OCI-LY1 (cell line): ENCODE measurements at regions not wholly inside any gene's neighbourhood (a gene's known extent, or its start where the extent isn't known, plus 50 kb on each side); places are given as distances from the start of the nearest gene placed in this dataset.

Experiments used
- H2AFZ ChIP-seq: fragments of 200-600 bp; sonication (generic), shearing (Covaris generic); 2 replicates; pipeline ENCODE4 v1.6.0; 2014; ENCODE audit warnings: antibody characterized with exemption, mild to moderate bottlenecking, low read length
- H3F3A ChIP-seq: fragments of 200-600 bp; sonication (generic), shearing (Covaris generic); 2 replicates; pipeline ENCODE4 v1.6.0; 2014; ENCODE audit warnings: mild to moderate bottlenecking, antibody characterized with exemption, low read length, moderate library complexity; ENCODE audit not compliant: insufficient read depth
- H3K27ac ChIP-seq: fragments of 200-600 bp; sonication (generic); 2 replicates; pipeline ENCODE4 v1.5.1; 2014; ENCODE audit warnings: low read length, mixed run types, mild to moderate bottlenecking, low read depth; ENCODE audit not compliant: poor library complexity, severe bottlenecking
- H3K27me3 ChIP-seq: fragments of 200-600 bp; sonication (generic); 2 replicates; pipeline ENCODE4 v1.6.0; 2014; ENCODE audit warnings: antibody characterized with exemption, mild to moderate bottlenecking, low read length, moderate library complexity; ENCODE audit not compliant: insufficient read depth
- H3K36me3 ChIP-seq: fragments of 200-600 bp; sonication (generic); 2 replicates; pipeline ENCODE4 v1.6.1; 2014; ENCODE audit warnings: mild to moderate bottlenecking, antibody characterized with exemption, low read length, moderate library complexity, mixed read lengths; ENCODE audit not compliant: insufficient read depth
- H3K4me1 ChIP-seq: fragments of 200-600 bp; sonication (generic); 2 replicates; pipeline ENCODE4 v1.5.1; 2014; ENCODE audit warnings: mild to moderate bottlenecking, low read length, moderate library complexity; ENCODE audit not compliant: insufficient read depth, severe bottlenecking
- H3K4me2 ChIP-seq: fragments of 200-600 bp; sonication (generic), shearing (Covaris generic); 2 replicates; pipeline ENCODE4 v1.6.1; 2014; ENCODE audit warnings: low read length
- H3K4me3 ChIP-seq: fragments of 200-600 bp; sonication (generic); 2 replicates; pipeline ENCODE4 v1.5.1; 2014; ENCODE audit warnings: low read length, low read depth, mild to moderate bottlenecking, mixed read lengths; ENCODE audit not compliant: poor library complexity, severe bottlenecking
- H3K79me2 ChIP-seq: fragments of 200-600 bp; shearing (Covaris generic); 2 replicates; pipeline ENCODE4 v1.6.1; 2016; ENCODE audit warnings: mixed run types, low read length, mixed read lengths; ENCODE audit not compliant: insufficient read depth
- H3K9ac ChIP-seq: fragments of 200-600 bp; sonication (generic), shearing (Covaris generic); 2 replicates; pipeline ENCODE4 v1.6.1; 2014; ENCODE audit warnings: mild to moderate bottlenecking, low read length, mixed read lengths
- H3K9me2 ChIP-seq: fragments of 200-600 bp; sonication (generic), shearing (Covaris generic); 2 replicates; pipeline ENCODE4 v1.6.1; 2014; ENCODE audit warnings: low read depth, mild to moderate bottlenecking, low read length, mixed read lengths
- H3K9me3 ChIP-seq: fragments of 200-600 bp; shearing (Covaris generic); 2 replicates; pipeline ENCODE4 v1.6.1; 2014; ENCODE audit warnings: low read length, mixed read lengths
- H4K20me1 ChIP-seq: fragments of 200-600 bp; sonication (generic), shearing (Covaris generic); 2 replicates; pipeline ENCODE4 v1.6.0; 2016; ENCODE audit warnings: mild to moderate bottlenecking, low read length; ENCODE audit not compliant: insufficient read depth
- CTCF ChIP-seq: fragments of 200-600 bp; sonication (generic), shearing (Covaris generic); IDR thresholded peaks from 2 replicates; pipeline ENCODE4 v1.5.1; 2017; ENCODE audit warnings: mild to moderate bottlenecking, antibody characterized with exemption, low read length, moderate library complexity, mixed read lengths
- EZH2 ChIP-seq: fragments of 200-600 bp; sonication (generic), shearing (Covaris generic); IDR thresholded peaks from 2 replicates; pipeline ENCODE4 v1.8.0; 2017; ENCODE audit warnings: borderline replicate concordance, mixed run types, mild to moderate bottlenecking, antibody characterized with exemption, low read length, moderate library complexity, mixed read lengths

- no peaks in the 10 kb centered on the region for H3F3A ChIP-seq
- no peaks in the 10 kb centered on the region for H3K79me2 ChIP-seq
- no peaks in the 10 kb centered on the region for H3K4me1 ChIP-seq
- H2AFZ ChIP-seq, result no peak overlapping the region
- H3K27me3 ChIP-seq, result no peaks in the 10 kb centered on the region
- no peaks in the 10 kb centered on the region for H4K20me1 ChIP-seq
- no peaks in the 10 kb centered on the region for H3K9me3 ChIP-seq
- no peak for TF ChIP-seq EZH2
- TF ChIP-seq CTCF, result no peak
- no peaks in the 10 kb centered on the region for H3K9me2 ChIP-seq
- H3K4me3 ChIP-seq, result no peak overlapping the region
- H3K27ac ChIP-seq, result no peak overlapping the region
- no peaks in the 10 kb centered on the region for H3K36me3 ChIP-seq
- no peak overlapping the region for H3K4me2 ChIP-seq
- no peak overlapping the region for H3K9ac ChIP-seq
Observed at GRCh38 chr14:42001431-42001830, 394.8 kb downstream of the LRFN5 start.

- H3K9me3 ChIP-seq, result no peaks in the 10 kb centered on the region
- no peaks in the 10 kb centered on the region for H3K9me2 ChIP-seq
- no peaks in the 10 kb centered on the region for H3K4me1 ChIP-seq
- no peak overlapping the region for H2AFZ ChIP-seq
- H4K20me1 ChIP-seq, result no peaks in the 10 kb centered on the region
- H3K27ac ChIP-seq, result no peak overlapping the region
- no peak overlapping the region for H3K4me2 ChIP-seq
- no peaks in the 10 kb centered on the region for H3K36me3 ChIP-seq
- no peaks in the 10 kb centered on the region for H3K27me3 ChIP-seq
- H3K4me3 ChIP-seq, result no peak overlapping the region
- no peaks in the 10 kb centered on the region for H3K79me2 ChIP-seq
- no peak overlapping the region for H3K9ac ChIP-seq
- TF ChIP-seq CTCF (no peak), EZH2 (no peak)
- H3F3A ChIP-seq, result no peaks in the 10 kb centered on the region
Observed at GRCh38 chr14:42000450-42000849, 393.8 kb downstream of the LRFN5 start.

- H3K36me3 ChIP-seq, result no peaks in the 10 kb centered on the region
- H3K27me3 ChIP-seq, result no peaks in the 10 kb centered on the region
- no peaks in the 10 kb centered on the region for H4K20me1 ChIP-seq
- H3K9me3 ChIP-seq, result no peaks in the 10 kb centered on the region
- TF ChIP-seq CTCF (no peak), EZH2 (no peak)
- H3K4me3 ChIP-seq, result no peak overlapping the region
- no peak overlapping the region for H2AFZ ChIP-seq
- no peaks in the 10 kb centered on the region for H3F3A ChIP-seq
- H3K9ac ChIP-seq, result no peak overlapping the region
- H3K79me2 ChIP-seq, result no peaks in the 10 kb centered on the region
- no peak overlapping the region for H3K27ac ChIP-seq
- no peaks in the 10 kb centered on the region for H3K4me1 ChIP-seq
- no peaks in the 10 kb centered on the region for H3K9me2 ChIP-seq
- no peak overlapping the region for H3K4me2 ChIP-seq
Observed at GRCh38 chr14:41993687-41994086, 387.0 kb downstream of the LRFN5 start.
